K562 (cell line): ENCODE measurements at regions not wholly inside any gene's neighbourhood (a gene's known extent, or its start where the extent isn't known, plus 50 kb on each side); places are given as distances from the start of the nearest gene placed in this dataset.

ENCODE experiments used
- JUN ChIP-seq, 2 experiments: sonication (generic) in 1 of 2; formaldehyde crosslinking in 1 of 2; IDR thresholded peaks; 2 replicates each; pipeline versions ENCODE4 v1.6.1 to v1.8.0; 2012 to 2022; ENCODE audit warnings: borderline replicate concordance in 2 of 2, mild to moderate bottlenecking in 2 of 2, improper control_type of control experiment in 1 of 2, low read depth in 1 of 2, low read length in 1 of 2, missing genetic modification reagents in 1 of 2
- NBN ChIP-seq: fragments of 450-650 bp; IDR thresholded peaks from 2 replicates; pipeline ENCODE4 v1.6.1; 2016; ENCODE audit warnings: low read depth, mild to moderate bottlenecking
- RB1 ChIP-seq: fragments of 450-650 bp; IDR thresholded peaks from 2 replicates; pipeline ENCODE4 v1.6.1; 2017; ENCODE audit warnings: low read depth, mild to moderate bottlenecking

DNA sequence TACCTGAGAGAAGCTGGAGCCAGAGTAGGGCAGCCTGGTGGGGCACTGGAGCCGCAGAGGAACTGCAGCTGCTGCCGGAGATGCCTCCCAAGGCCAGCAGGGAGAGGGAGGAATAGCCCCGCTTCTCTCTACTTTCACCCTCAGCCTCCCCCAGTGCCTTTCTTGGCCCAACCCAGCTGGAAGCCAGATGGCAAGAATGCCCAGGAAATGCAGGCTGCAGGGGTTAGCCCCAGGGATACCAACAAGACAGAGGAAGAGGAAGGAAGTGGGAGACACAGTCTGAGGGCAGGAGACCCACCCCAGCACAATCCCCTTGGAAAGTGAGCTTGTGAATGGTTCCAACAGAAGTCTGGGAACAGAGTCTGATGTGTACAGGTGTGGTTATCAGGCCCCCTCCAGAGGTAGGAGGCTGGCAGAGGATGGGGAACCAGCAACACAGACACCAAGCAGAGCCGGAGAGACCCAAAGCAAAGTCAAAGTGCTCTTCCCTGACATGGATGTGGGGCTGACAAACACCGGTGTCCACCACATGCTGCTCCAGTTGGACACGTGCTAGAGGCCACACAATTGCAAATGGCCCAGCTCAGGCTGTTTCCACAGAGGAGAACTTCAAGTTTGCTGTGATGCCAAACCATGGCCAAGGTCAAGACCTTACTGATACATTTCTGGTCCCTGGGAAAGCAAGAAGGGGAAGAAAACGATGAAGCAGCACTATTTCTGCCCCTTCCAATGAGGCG, 418.8 kb upstream of the PROK2 start:
- TF ChIP-seq NBN (no peak), JUN (IDR thresholded peaks at IDR 0.05; ENCODE audit: borderline replicate concordance, low read depth, low read length) (no peak), JUN (CRISPR knock-in tag; IDR thresholded peaks at IDR 0.05; ENCODE audit: borderline replicate concordance) (no peak), RB1 (no peak)
